ENCODE measurements at regions not wholly inside any gene's neighbourhood (a gene's known extent, or its start where the extent isn't known, plus 50 kb on each side); places are given as distances from the start of the nearest gene placed in this dataset.

- intact Hi-C loops (cut with DNase I): no loop called here
- no peak for TF ChIP-seq POLR2AphosphoS5 (IDR thresholded peaks at IDR 0.05; ENCODE audit: insufficient read depth in 1 of 2, low read depth in 1 of 2)
- H3K36me3 ChIP-seq: no peaks in the 10 kb centered on the region
- DNase-seq (ENCODE audit: extremely low spot score in 2 of 2): no peak
- no peaks in the 10 kb centered on the region for H3K4me1 ChIP-seq
- peaks cover 6% of the 10 kb centered on the region for H3K9me3 ChIP-seq
- H3K27me3 ChIP-seq: no peaks in the 10 kb centered on the region
- no peak overlapping the region for H3K27ac ChIP-seq
- H3K4me3 ChIP-seq: no peak overlapping the region
These were observed 174.4 kb upstream of the MEX3C start for GRCh38 chr18:51371929-51372328.

GRCh38 chr18:51382081-51382480 lies 184.6 kb upstream of the MEX3C start:
- Histone ChIP-seq H3K4me1 (no peaks in the 10 kb centered on the region), H3K27me3 (no peaks in the 10 kb centered on the region), H3K9me3 (no peaks in the 10 kb centered on the region), H3K4me3 (no peak overlapping the region), H3K27ac (no peak overlapping the region), H3K36me3 (no peaks in the 10 kb centered on the region)
- DNase-seq (ENCODE audit: extremely low spot score in 2 of 2): no peak
- TF ChIP-seq POLR2A (IDR thresholded peaks at IDR 0.05) (no peak), CTCF (IDR thresholded peaks at IDR 0.05) (no peak)
- intact Hi-C loops (cut with DNase I): no loop called here

DNA sequence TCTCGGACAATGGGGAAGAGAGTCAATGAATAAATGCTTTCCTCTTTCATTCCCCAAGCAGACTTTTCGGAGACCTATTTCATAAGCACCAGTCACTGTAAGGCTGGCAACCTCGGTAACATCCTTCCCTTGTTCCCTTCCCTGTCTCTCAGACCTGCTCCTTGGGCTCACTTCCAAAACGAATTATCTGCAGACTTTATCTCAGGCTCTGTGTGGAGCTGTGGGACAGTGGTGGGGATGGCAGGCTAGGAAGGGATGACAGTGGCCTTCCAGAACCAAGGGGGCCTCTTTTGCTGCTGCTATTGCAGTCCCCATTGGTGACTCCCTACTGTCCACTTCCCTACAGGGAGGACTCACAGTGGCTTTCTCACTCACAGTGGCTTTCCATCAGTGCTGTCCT lies 185.6 kb upstream of the MEX3C start:
- no peaks in the 10 kb centered on the region for H3K9me3 ChIP-seq
- no peaks in the 10 kb centered on the region for H3K27me3 ChIP-seq
- H3K36me3 ChIP-seq: no peaks in the 10 kb centered on the region
- DNase-seq (ENCODE audit: extremely low spot score in 2 of 2): no peak
- H3K27ac ChIP-seq: no peak overlapping the region
- TF ChIP-seq POLR2AphosphoS5 (IDR thresholded peaks at IDR 0.05; ENCODE audit: insufficient read depth in 1 of 2, low read depth in 1 of 2) (no peak), CTCF (IDR thresholded peaks at IDR 0.05) (no peak), POLR2A (IDR thresholded peaks at IDR 0.05) (no peak)
- intact Hi-C loops (cut with DNase I): no loop called here
- H3K4me1 ChIP-seq: no peaks in the 10 kb centered on the region
- no peak overlapping the region for H3K4me3 ChIP-seq

- TF ChIP-seq POLR2AphosphoS5 (IDR thresholded peaks at IDR 0.05; ENCODE audit: insufficient read depth in 1 of 2, low read depth in 1 of 2) (no peak), CTCF (IDR thresholded peaks at IDR 0.05) (no peak), POLR2A (IDR thresholded peaks at IDR 0.05) (no peak)
- intact Hi-C loops (cut with DNase I): no loop called here
- no peaks in the 10 kb centered on the region for H3K27me3 ChIP-seq
- DNase-seq (ENCODE audit: extremely low spot score in 2 of 2): no peak
- no peaks in the 10 kb centered on the region for H3K36me3 ChIP-seq
- no peaks in the 10 kb centered on the region for H3K4me1 ChIP-seq
- no peak overlapping the region for H3K27ac ChIP-seq
- no peaks in the 10 kb centered on the region for H3K9me3 ChIP-seq
- no peak overlapping the region for H3K4me3 ChIP-seq
These were observed 186.2 kb upstream of the MEX3C start for GRCh38 chr18:51383711-51384110.

- no peaks in the 10 kb centered on the region for H3K4me1 ChIP-seq
- DNase-seq (ENCODE audit: extremely low spot score in 2 of 2): no peak
- TF ChIP-seq CTCF (IDR thresholded peaks at IDR 0.05) (no peak), POLR2AphosphoS5 (IDR thresholded peaks at IDR 0.05; ENCODE audit: insufficient read depth in 1 of 2, low read depth in 1 of 2) (no peak)
- H3K36me3 ChIP-seq: no peaks in the 10 kb centered on the region
- intact Hi-C loops (cut with DNase I): no loop called here
- H3K9me3 ChIP-seq: no peaks in the 10 kb centered on the region
- H3K27me3 ChIP-seq: no peaks in the 10 kb centered on the region
- H3K4me3 ChIP-seq: no peak overlapping the region
- no peak overlapping the region for H3K27ac ChIP-seq
These were observed 187.8 kb upstream of the MEX3C start for GRCh38 chr18:51385270-51385669.

DNA sequence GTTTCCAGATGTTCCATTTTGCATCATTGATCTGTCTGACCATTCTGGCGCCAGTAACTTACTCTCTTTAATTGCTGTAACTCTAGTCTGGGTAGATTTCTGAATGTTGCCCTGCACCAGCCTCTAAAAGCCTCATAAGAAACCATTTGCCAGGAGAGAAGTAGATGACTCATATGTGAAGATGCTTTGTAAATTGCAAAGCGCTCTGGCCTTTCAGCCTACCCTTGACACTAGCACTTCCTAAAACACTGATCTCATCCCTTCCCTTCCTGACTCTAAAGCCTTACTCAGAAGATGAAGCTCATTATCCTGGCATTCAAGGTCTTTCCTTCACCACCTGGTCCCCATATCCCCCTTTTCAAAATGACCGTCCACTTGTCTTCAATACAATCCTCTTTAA lies 193.2 kb upstream of the MEX3C start:
- no peak overlapping the region for H3K27ac ChIP-seq
- H3K4me1 ChIP-seq: no peaks in the 10 kb centered on the region
- intact Hi-C loops (cut with DNase I): no loop called here
- H3K27me3 ChIP-seq: no peaks in the 10 kb centered on the region
- no peaks in the 10 kb centered on the region for H3K36me3 ChIP-seq
- no peak for TF ChIP-seq POLR2A (IDR thresholded peaks at IDR 0.05)
- no peak for TF ChIP-seq POLR2AphosphoS5 (IDR thresholded peaks at IDR 0.05; ENCODE audit: insufficient read depth in 1 of 2, low read depth in 1 of 2)
- no peak for TF ChIP-seq CTCF (IDR thresholded peaks at IDR 0.05)
- H3K9me3 ChIP-seq: no peaks in the 10 kb centered on the region
- no peak overlapping the region for H3K4me3 ChIP-seq
- DNase-seq (ENCODE audit: extremely low spot score in 2 of 2): no peak

Data from vagina (tissue), 2 donors.